Testis (tissue), 2 donors: ENCODE measurements at regions not wholly inside any gene's neighbourhood (a gene's known extent, or its start where the extent isn't known, plus 50 kb on each side); places are given as distances from the start of the nearest gene placed in this dataset.

Source experiments
- DNase-seq: peaks from one replicate; pipeline ENCODE4 v3.0.0-alpha.2; 2019
- H3K27ac ChIP-seq, 2 donors: fragments of 200-600 bp; sonication (generic); one replicate each; pipeline ENCODE4 v1.5.1; 2019
- H3K27me3 ChIP-seq: fragments of 200-600 bp; sonication (generic); one replicate; pipeline ENCODE4 v1.5.1; 2019
- H3K36me3 ChIP-seq: fragments of 200-600 bp; sonication (generic); one replicate; pipeline ENCODE4 v1.5.1; 2017; ENCODE audit warnings: low read depth; ENCODE audit errors: missing control alignments
- H3K4me1 ChIP-seq: fragments of 200-600 bp; sonication (generic); one replicate; pipeline ENCODE4 v1.5.1; 2019
- H3K4me3 ChIP-seq, 2 donors: fragments of 200-600 bp; sonication (generic); one replicate each; pipeline ENCODE4 v1.5.1; 2017 to 2019
- H3K9me3 ChIP-seq: fragments of 200-600 bp; sonication (generic); one replicate; pipeline ENCODE4 v1.5.1; 2017
- POLR2A ChIP-seq: fragments of 450-650 bp; IDR thresholded peaks from one replicate; pipeline ENCODE4 v1.6.1; 2017; ENCODE audit warnings: antibody characterized with exemption, mild to moderate bottlenecking, moderate library complexity
- WGBS, 2 donors: methylation state at CpG; one replicate each; pipeline ENCODE4 v1.1.5; 2018; 5-methylcytosine and 5-hydroxymethylcytosine counted together
- intact Hi-C: fragments of 100-400 bp; cut with DNase I; formaldehyde crosslinking; loops from one replicate; pipeline ENCODE4 v1.15.1; 2023; ENCODE audit warnings: low total_unique reads
- TF ChIP-seq, protein P1 (sequence below), 3 experiments: fragments of 450-650 bp in 2 of 3; fragments of 200-600 bp in 1 of 3; sonication (generic) in 1 of 3; IDR thresholded peaks; one replicate each; pipeline ENCODE4 v1.5.1; 2016 to 2019; ENCODE audit warnings: antibody characterized with exemption in 3 of 3, mild to moderate bottlenecking in 2 of 3, moderate library complexity in 1 of 3

DNA sequence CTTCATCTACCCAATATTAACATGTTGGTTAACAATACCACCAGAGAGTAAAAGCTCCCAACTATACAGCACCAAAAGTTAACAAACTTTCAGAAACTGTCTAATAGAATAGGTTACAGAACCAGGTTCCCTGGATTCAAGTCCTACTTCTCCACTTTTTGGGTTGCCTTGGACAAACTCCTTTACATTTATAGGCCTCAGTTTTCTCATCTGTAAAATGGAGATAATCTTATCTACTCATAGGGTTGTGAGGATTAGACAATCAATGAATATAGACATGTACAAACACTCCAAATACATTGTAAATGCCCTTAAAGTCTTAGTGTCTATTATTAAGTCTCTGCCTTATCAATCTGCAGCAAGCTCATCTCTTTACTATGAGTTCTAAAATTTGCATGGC, 435.2 kb downstream of the ZFHX3 start:
- Histone ChIP-seq H3K36me3 (no peaks in the 10 kb centered on the region), H3K9me3 (no peaks in the 10 kb centered on the region), H3K4me3 (no peak overlapping the region), H3K27me3 (no peaks in the 10 kb centered on the region), H3K4me1 (no peaks in the 10 kb centered on the region), H3K27ac (no peak overlapping the region)
- intact Hi-C loops: no loop called here
- no peak for DNase-seq
- TF ChIP-seq POLR2A: no peak
- TF ChIP-seq, protein P1, sequence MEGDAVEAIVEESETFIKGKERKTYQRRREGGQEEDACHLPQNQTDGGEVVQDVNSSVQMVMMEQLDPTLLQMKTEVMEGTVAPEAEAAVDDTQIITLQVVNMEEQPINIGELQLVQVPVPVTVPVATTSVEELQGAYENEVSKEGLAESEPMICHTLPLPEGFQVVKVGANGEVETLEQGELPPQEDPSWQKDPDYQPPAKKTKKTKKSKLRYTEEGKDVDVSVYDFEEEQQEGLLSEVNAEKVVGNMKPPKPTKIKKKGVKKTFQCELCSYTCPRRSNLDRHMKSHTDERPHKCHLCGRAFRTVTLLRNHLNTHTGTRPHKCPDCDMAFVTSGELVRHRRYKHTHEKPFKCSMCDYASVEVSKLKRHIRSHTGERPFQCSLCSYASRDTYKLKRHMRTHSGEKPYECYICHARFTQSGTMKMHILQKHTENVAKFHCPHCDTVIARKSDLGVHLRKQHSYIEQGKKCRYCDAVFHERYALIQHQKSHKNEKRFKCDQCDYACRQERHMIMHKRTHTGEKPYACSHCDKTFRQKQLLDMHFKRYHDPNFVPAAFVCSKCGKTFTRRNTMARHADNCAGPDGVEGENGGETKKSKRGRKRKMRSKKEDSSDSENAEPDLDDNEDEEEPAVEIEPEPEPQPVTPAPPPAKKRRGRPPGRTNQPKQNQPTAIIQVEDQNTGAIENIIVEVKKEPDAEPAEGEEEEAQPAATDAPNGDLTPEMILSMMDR (IDR thresholded peaks at IDR 0.05): no peak

DNA sequence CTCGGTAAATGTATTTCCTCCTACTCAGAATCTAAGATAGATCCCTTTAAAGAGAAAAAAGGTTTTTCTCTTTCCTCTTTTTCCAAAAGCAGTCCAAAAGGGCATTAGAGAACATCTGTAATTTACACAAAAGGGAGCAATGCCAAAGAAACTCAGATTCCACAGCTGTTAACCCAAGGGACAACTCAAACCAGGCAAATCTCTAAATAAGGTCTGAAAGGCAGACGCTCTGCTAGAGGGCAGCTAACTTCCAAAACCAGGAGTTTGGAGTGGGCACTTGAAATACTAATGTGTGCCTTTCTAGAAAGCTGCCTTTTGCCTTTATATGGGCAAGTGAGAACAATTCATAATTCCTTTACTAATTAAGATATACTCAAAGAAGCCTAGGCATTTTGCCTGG, 435.7 kb downstream of the ZFHX3 start:
- Histone ChIP-seq H3K27me3 (no peaks in the 10 kb centered on the region), H3K4me3 (no peak overlapping the region), H3K4me1 (no peaks in the 10 kb centered on the region), H3K36me3 (no peaks in the 10 kb centered on the region), H3K9me3 (no peaks in the 10 kb centered on the region), H3K27ac (no peak overlapping the region)
- TF ChIP-seq, protein P1 (IDR thresholded peaks at IDR 0.05): no peak
- TF ChIP-seq POLR2A: no peak
- WGBS, 2 donors: 39 to 40% methylated on average over 2 of the region's 2 CpGs
- intact Hi-C loops: no loop called here
- DNase-seq: no peak

DNA sequence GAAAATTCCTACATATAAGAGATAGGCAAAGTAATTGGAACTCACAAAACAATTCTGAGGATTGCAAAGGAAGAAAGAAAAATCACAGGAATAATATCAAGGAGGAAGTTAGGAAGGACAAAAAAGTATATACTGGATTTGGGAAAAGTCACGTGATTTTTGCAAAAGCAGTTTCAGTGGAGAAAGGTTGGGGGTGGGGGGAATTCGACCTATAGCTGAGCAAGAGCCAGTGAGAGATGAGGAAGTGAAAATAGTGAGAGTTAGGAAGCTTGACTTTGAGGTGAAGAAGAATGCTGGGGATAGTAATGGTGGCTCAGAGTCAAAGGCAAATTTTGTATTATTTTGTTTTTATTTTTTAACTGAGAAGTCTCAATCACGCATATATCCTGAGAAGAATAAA, 438.0 kb upstream of the PMFBP1 start:
- intact Hi-C loops: no loop called here
- Histone ChIP-seq H3K4me3 (no peak overlapping the region), H3K36me3 (no peaks in the 10 kb centered on the region), H3K27me3 (no peaks in the 10 kb centered on the region), H3K27ac (no peak overlapping the region), H3K4me1 (no peaks in the 10 kb centered on the region), H3K9me3 (no peaks in the 10 kb centered on the region)
- DNase-seq: no peak
- WGBS, 2 donors: 77 to 83% methylated on average over 3 of the region's 3 CpGs
- TF ChIP-seq POLR2A: no peak
- TF ChIP-seq, protein P1 (IDR thresholded peaks at IDR 0.05): no peak

DNA sequence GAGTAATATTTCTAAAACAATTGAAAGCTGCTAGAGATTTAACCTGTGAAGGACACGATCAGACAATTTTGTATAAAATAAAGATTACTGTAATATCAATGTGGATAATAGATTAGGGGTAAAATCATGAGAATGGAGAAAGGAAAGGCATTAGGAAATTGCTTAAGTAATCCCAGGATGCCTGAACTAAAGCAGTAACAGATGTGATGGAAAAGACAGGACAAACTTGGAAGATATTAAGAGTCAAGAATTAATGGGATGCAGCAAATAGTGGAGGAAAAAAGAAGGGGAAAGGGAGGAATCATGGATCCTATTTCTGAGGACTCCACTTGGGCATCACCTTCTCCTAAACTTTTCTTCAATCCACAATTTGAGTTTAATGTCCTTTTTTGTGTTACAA, 437.1 kb upstream of the PMFBP1 start:
- no peaks in the 10 kb centered on the region for H3K36me3 ChIP-seq
- intact Hi-C loops: no loop called here
- DNase-seq: no peak
- WGBS, 2 donors: 90 to 92% methylated on average over 1 of the region's 1 CpG
- no peaks in the 10 kb centered on the region for H3K27me3 ChIP-seq
- no peak overlapping the region for H3K27ac ChIP-seq
- H3K4me3 ChIP-seq: no peak overlapping the region
- H3K9me3 ChIP-seq: no peaks in the 10 kb centered on the region
- TF ChIP-seq, protein P1 (IDR thresholded peaks at IDR 0.05): no peak
- no peak for TF ChIP-seq POLR2A
- H3K4me1 ChIP-seq: no peaks in the 10 kb centered on the region

DNA sequence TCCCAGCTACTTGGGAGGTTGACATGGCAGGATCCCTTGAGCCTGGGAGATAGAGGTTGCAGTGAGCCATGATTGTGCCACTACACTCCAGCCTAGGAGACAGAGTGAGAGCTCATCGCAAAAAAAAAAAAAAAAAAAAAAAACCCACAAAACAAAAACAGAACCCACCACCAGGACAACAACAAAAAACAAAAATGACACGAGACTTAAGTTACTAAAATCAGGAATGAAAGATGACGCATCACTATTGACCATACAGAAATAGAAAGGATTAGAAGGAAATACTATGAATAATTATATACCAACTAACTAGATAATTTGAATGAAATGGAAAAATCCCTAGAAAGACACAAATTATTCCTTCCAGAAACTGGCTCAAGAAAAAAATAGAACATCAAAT, 432.4 kb upstream of the PMFBP1 start:
- Histone ChIP-seq H3K9me3 (no peaks in the 10 kb centered on the region), H3K27me3 (no peaks in the 10 kb centered on the region), H3K36me3 (no peaks in the 10 kb centered on the region), H3K4me1 (no peaks in the 10 kb centered on the region), H3K27ac (no peak overlapping the region), H3K4me3 (no peak overlapping the region)
- intact Hi-C loops: no loop called here
- TF ChIP-seq, protein P1 (IDR thresholded peaks at IDR 0.05): no peak
- TF ChIP-seq POLR2A: no peak
- 84% methylated on average over 2 to 3 of the region's 3 CpGs for WGBS, 2 donors
- DNase-seq: no peak
